HEK293 (cell line): ENCODE measurements at regions not wholly inside any gene's neighbourhood (a gene's known extent, or its start where the extent isn't known, plus 50 kb on each side); places are given as distances from the start of the nearest gene placed in this dataset.
A peak's percentile ranks its signal among the peaks of the same experiment; 100 is the strongest.

Source experiments
- BCL11B ChIP-seq: fragments of 450-650 bp; formaldehyde crosslinking; IDR thresholded peaks from 2 replicates; pipeline ENCODE4 v1.5.1; 2016; ENCODE audit warnings: low read depth, missing biosample characterization, missing genetic modification characterization
- EGR2 ChIP-seq: fragments of 450-650 bp; formaldehyde crosslinking; IDR thresholded peaks from 2 replicates; pipeline ENCODE4 v1.5.1; 2016; ENCODE audit warnings: low read depth, missing biosample characterization, missing genetic modification characterization
- HOXA7 ChIP-seq: sonication (generic); formaldehyde crosslinking; IDR thresholded peaks from 2 replicates; pipeline ENCODE4 v1.8.1; 2022; ENCODE audit warnings: missing genetic modification reagents, borderline replicate concordance
- KLF17 ChIP-seq: fragments of 450-650 bp; formaldehyde crosslinking; IDR thresholded peaks from 2 replicates; pipeline ENCODE4 v1.5.1; 2016; ENCODE audit warnings: missing biosample characterization, missing genetic modification characterization
- MYNN ChIP-seq: fragments of 450-650 bp; formaldehyde crosslinking; IDR thresholded peaks from 2 replicates; pipeline ENCODE4 v1.5.1; 2016; ENCODE audit warnings: missing biosample characterization, missing genetic modification characterization, borderline replicate concordance
- MZF1 ChIP-seq: fragments of 450-650 bp; formaldehyde crosslinking; IDR thresholded peaks from 2 replicates; pipeline ENCODE4 v1.5.1; 2017; ENCODE audit warnings: missing biosample characterization, missing genetic modification characterization, borderline replicate concordance
- PRDM10 ChIP-seq: fragments of 450-650 bp; formaldehyde crosslinking; IDR thresholded peaks from 2 replicates; pipeline ENCODE4 v1.5.1; 2016; ENCODE audit warnings: missing biosample characterization, missing genetic modification characterization
- SP3 ChIP-seq: fragments of 450-650 bp; formaldehyde crosslinking; IDR thresholded peaks from 2 replicates; pipeline ENCODE4 v1.5.1; 2016; ENCODE audit warnings: missing biosample characterization, missing genetic modification characterization
- YY1 ChIP-seq: fragments of 450-650 bp; formaldehyde crosslinking; IDR thresholded peaks from 2 replicates; pipeline ENCODE4 v1.5.1; 2018; ENCODE audit warnings: missing biosample characterization, missing genetic modification characterization
- ZNF146 ChIP-seq: fragments of 450-650 bp; formaldehyde crosslinking; IDR thresholded peaks from 2 replicates; pipeline ENCODE4 v1.5.1; 2016; ENCODE audit warnings: missing biosample characterization, missing genetic modification characterization
- ZNF155 ChIP-seq: fragments of 450-650 bp; formaldehyde crosslinking; IDR thresholded peaks from 2 replicates; pipeline ENCODE4 v1.5.1; 2016; ENCODE audit warnings: missing biosample characterization, missing genetic modification characterization
- ZNF223 ChIP-seq: fragments of 450-650 bp; formaldehyde crosslinking; IDR thresholded peaks from 2 replicates; pipeline ENCODE4 v1.5.1; 2016; ENCODE audit warnings: missing biosample characterization, missing genetic modification characterization
- ZNF239 ChIP-seq: fragments of 450-650 bp; formaldehyde crosslinking; IDR thresholded peaks from 2 replicates; pipeline ENCODE4 v1.5.1; 2016; ENCODE audit warnings: missing biosample characterization, missing genetic modification characterization
- ZNF335 ChIP-seq: fragments of 450-650 bp; formaldehyde crosslinking; conservative IDR thresholded peaks from 2 replicates; pipeline ENCODE4 v1.5.1; 2016; ENCODE audit warnings: missing biosample characterization, missing genetic modification characterization
- ZNF341 ChIP-seq: fragments of 450-650 bp; formaldehyde crosslinking; IDR thresholded peaks from 2 replicates; pipeline ENCODE4; 2016; ENCODE audit warnings: low read depth, missing biosample characterization, missing genetic modification characterization
- ZNF350 ChIP-seq: fragments of 450-650 bp; formaldehyde crosslinking; IDR thresholded peaks from 2 replicates; pipeline ENCODE4 v1.5.0; 2017; ENCODE audit warnings: missing biosample characterization, mild to moderate bottlenecking, missing genetic modification characterization
- ZNF398 ChIP-seq: fragments of 450-650 bp; formaldehyde crosslinking; IDR thresholded peaks from 2 replicates; pipeline ENCODE4 v1.5.1; 2017; ENCODE audit warnings: missing biosample characterization, missing genetic modification characterization
- ZNF426 ChIP-seq: fragments of 450-650 bp; formaldehyde crosslinking; IDR thresholded peaks from 2 replicates; pipeline ENCODE4 v1.5.1; 2017; ENCODE audit warnings: missing biosample characterization, missing genetic modification characterization, mild to moderate bottlenecking, inconsistent platforms, moderate library complexity
- ZNF433 ChIP-seq: fragments of 450-650 bp; formaldehyde crosslinking; IDR thresholded peaks from 2 replicates; pipeline ENCODE4 v1.5.1; 2016; ENCODE audit warnings: missing biosample characterization, missing genetic modification characterization, low read depth
- ZNF48 ChIP-seq: fragments of 450-650 bp; formaldehyde crosslinking; IDR thresholded peaks from 2 replicates; pipeline ENCODE4 v1.5.1; 2016; ENCODE audit warnings: missing biosample characterization, missing genetic modification characterization
- ZNF510 ChIP-seq: fragments of 450-650 bp; formaldehyde crosslinking; IDR thresholded peaks from 2 replicates; pipeline ENCODE4 v1.5.1; 2018; ENCODE audit warnings: mild to moderate bottlenecking, missing genetic modification characterization, missing biosample characterization; ENCODE audit not compliant: insufficient replicate concordance
- ZNF600 ChIP-seq: fragments of 450-650 bp; formaldehyde crosslinking; IDR thresholded peaks from 2 replicates; pipeline ENCODE4 v1.5.1; 2016; ENCODE audit warnings: missing biosample characterization, missing genetic modification characterization
- ZNF624 ChIP-seq: fragments of 450-650 bp; formaldehyde crosslinking; IDR thresholded peaks from 2 replicates; pipeline ENCODE4 v1.5.1; 2017; ENCODE audit warnings: missing biosample characterization, missing genetic modification characterization
- ZNF658 ChIP-seq: fragments of 450-650 bp; formaldehyde crosslinking; IDR thresholded peaks from 2 replicates; pipeline ENCODE4; 2016; ENCODE audit warnings: missing biosample characterization, missing genetic modification characterization
- ZNF677 ChIP-seq: fragments of 450-650 bp; IDR thresholded peaks from 2 replicates; pipeline ENCODE4 v1.5.0; 2018; ENCODE audit warnings: missing biosample characterization, mild to moderate bottlenecking, missing genetic modification characterization, moderate library complexity
- ZNF776 ChIP-seq: fragments of 450-650 bp; formaldehyde crosslinking; IDR thresholded peaks from 2 replicates; pipeline ENCODE4 v1.5.0; 2017; ENCODE audit warnings: missing biosample characterization, missing genetic modification characterization, borderline replicate concordance
- ZNF792 ChIP-seq: fragments of 450-650 bp; formaldehyde crosslinking; IDR thresholded peaks from 2 replicates; pipeline ENCODE4 v1.5.1; 2016; ENCODE audit warnings: missing biosample characterization, missing genetic modification characterization
- ZNF843 ChIP-seq: fragments of 450-650 bp; formaldehyde crosslinking; IDR thresholded peaks from 2 replicates; pipeline ENCODE4 v1.5.1; 2016; ENCODE audit warnings: missing biosample characterization, missing genetic modification characterization
- ZSCAN16 ChIP-seq: fragments of 450-650 bp; formaldehyde crosslinking; IDR thresholded peaks from 2 replicates; pipeline ENCODE4 v1.5.1; 2016; ENCODE audit warnings: missing biosample characterization, missing genetic modification characterization
- TF ChIP-seq, protein P1 (sequence below): fragments of 450-650 bp; formaldehyde crosslinking; IDR thresholded peaks from 2 replicates; pipeline ENCODE4 v1.5.1; 2016; ENCODE audit warnings: missing biosample characterization, missing genetic modification characterization
- TF ChIP-seq, protein P2 (sequence below): fragments of 450-650 bp; formaldehyde crosslinking; IDR thresholded peaks from 2 replicates; pipeline ENCODE4 v1.5.1; 2016; ENCODE audit warnings: missing biosample characterization, missing genetic modification characterization

DNA sequence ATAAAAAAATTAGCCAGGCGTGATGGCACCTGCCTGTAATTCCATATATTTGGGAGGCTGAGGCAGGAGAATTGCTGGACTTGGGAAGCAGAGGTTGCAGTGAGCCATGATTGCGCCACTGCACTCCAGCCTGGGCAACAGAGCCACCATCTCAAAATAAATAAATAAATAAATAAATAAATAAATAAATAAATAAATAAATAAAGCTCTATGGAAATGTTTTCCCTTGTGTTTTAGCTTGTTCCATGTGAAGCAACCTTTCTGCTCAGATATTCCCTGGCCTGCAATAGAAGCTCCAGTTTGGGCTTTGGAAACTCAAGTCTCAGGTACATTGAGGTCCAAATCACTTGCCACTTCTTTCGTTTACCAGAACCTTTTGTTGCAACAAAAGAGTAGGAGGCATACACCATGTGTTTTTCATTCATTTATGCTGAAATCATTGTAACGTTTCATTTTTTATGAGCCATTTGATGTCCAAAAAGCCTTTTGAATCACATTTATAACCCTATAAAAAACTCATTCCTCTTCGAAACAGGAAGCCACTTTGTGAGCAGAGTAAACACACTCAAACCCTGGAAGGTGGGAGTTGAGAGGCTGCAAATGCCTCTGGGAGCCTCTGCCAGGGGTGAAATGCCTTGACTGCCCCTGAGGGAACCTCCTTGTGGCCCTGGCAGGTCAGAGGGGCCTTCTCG, 376.6 kb upstream of the TBX3 start (continued):
- TF ChIP-seq ZNF776 (tag by site-specific recombination) (no peak), ZNF843 (tag by site-specific recombination) (no peak), HOXA7 (CRISPR knock-in tag) (no peak), ZNF510 (peak; percentile 91), ZNF398 (tag by site-specific recombination) (no peak), EGR2 (tag by site-specific recombination) (no peak), BCL11B (tag by site-specific recombination) (no peak), ZNF335 (no peak), ZNF341 (peak; percentile 52; the same call in 1 of the 2 replicates), ZNF433 (tag by site-specific recombination) (peak; percentile 81), ZNF600 (tag by site-specific recombination) (no peak), MZF1 (tag by site-specific recombination) (peak; percentile 70; the same call in 1 of the 2 replicates), ZNF48 (tag by site-specific recombination) (no peak), ZNF146 (no peak), ZNF350 (tag by site-specific recombination) (no peak), MYNN (tag by site-specific recombination) (no peak), KLF17 (tag by site-specific recombination) (no peak), ZSCAN16 (no peak), SP3 (tag by site-specific recombination) (no peak), ZNF155 (tag by site-specific recombination) (no peak), ZNF677 (tag by site-specific recombination) (no peak), ZNF426 (tag by site-specific recombination) (peak; percentile 97), ZNF239 (no peak), ZNF624 (tag by site-specific recombination) (no peak), ZNF658 (tag by site-specific recombination) (no peak), YY1 (tag by site-specific recombination) (no peak), ZNF792 (tag by site-specific recombination) (no peak), PRDM10 (tag by site-specific recombination) (no peak), ZNF223 (no peak)
- TF ChIP-seq, protein P1, sequence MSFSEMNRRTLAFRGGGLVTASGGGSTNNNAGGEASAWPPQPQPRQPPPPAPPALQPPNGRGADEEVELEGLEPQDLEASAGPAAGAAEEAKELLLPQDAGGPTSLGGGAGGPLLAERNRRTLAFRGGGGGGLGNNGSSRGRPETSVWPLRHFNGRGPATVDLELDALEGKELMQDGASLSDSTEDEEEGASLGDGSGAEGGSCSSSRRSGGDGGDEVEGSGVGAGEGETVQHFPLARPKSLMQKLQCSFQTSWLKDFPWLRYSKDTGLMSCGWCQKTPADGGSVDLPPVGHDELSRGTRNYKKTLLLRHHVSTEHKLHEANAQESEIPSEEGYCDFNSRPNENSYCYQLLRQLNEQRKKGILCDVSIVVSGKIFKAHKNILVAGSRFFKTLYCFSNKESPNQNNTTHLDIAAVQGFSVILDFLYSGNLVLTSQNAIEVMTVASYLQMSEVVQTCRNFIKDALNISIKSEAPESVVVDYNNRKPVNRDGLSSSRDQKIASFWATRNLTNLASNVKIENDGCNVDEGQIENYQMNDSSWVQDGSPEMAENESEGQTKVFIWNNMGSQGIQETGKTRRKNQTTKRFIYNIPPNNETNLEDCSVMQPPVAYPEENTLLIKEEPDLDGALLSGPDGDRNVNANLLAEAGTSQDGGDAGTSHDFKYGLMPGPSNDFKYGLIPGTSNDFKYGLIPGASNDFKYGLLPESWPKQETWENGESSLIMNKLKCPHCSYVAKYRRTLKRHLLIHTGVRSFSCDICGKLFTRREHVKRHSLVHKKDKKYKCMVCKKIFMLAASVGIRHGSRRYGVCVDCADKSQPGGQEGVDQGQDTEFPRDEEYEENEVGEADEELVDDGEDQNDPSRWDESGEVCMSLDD (tag by site-specific recombination) = no peak
- TF ChIP-seq, protein P2, sequence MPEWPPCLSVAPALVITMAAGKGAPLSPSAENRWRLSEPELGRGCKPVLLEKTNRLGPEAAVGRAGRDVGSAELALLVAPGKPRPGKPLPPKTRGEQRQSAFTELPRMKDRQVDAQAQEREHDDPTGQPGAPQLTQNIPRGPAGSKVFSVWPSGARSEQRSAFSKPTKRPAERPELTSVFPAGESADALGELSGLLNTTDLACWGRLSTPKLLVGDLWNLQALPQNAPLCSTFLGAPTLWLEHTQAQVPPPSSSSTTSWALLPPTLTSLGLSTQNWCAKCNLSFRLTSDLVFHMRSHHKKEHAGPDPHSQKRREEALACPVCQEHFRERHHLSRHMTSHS (tag by site-specific recombination) = no peak
